HEK293 (cell line): ENCODE measurements at regions not wholly inside any gene's neighbourhood (a gene's known extent, or its start where the extent isn't known, plus 50 kb on each side); places are given as distances from the start of the nearest gene placed in this dataset.

Experiments used
- CTCF ChIA-PET: fragments of 350-600 bp; formaldehyde crosslinking; extraction: SDS; loops from one replicate; lab custom pipeline; 2021; ENCODE audit warnings: antibody characterized with exemption; lab: Yijun Ruan, JAX
- POLR2A ChIA-PET: fragments of 300-600 bp; formaldehyde crosslinking; extraction: SDS; loops from one replicate; lab custom pipeline; 2020; ENCODE audit warnings: antibody characterized with exemption, inconsistent platforms; lab: Yijun Ruan, JAX
- H3K27ac ChIP-seq: fragments of 200-500 bp; sonication (Bioruptor generic); 2 replicates; pipeline ENCODE4 v1.5.1; 2014; ENCODE audit warnings: low read depth, low read length, control low read depth, inconsistent platforms; ENCODE audit errors: extremely low read depth
- H3K36me3 ChIP-seq, 2 experiments: fragments of 200-500 bp in 1 of 2; sonication (Bioruptor generic) in 1 of 2; 1 replicate in 1 of 2; 2 replicates in 1 of 2; pipeline ENCODE4 v1.5.1; 2014 to 2017; ENCODE audit warnings: inconsistent platforms in 2 of 2, low read length in 2 of 2; ENCODE audit not compliant: control insufficient read depth in 2 of 2, insufficient read depth in 1 of 2
- H3K4me1 ChIP-seq: fragments of 200-500 bp; sonication (Bioruptor generic); 2 replicates; pipeline ENCODE4 v1.5.1; 2014; ENCODE audit warnings: mild to moderate bottlenecking, low read length, inconsistent platforms; ENCODE audit not compliant: control insufficient read depth, insufficient read depth
- H3K4me3 ChIP-seq: 2 replicates; pipeline ENCODE4 v1.5.1; 2011; ENCODE audit warnings: low read depth, mild to moderate bottlenecking, control low read depth, low read length, moderate library complexity
- H3K9me3 ChIP-seq: fragments of 200-500 bp; sonication (Bioruptor generic); 2 replicates; pipeline ENCODE4 v1.5.1; 2014; ENCODE audit warnings: low read depth, low read length, inconsistent platforms; ENCODE audit not compliant: control insufficient read depth, insufficient read depth
- PATZ1 ChIP-seq: fragments of 450-650 bp; formaldehyde crosslinking; IDR thresholded peaks from 2 replicates; pipeline ENCODE4 v1.5.1; 2016; ENCODE audit warnings: missing biosample characterization, missing genetic modification characterization
- PRDM10 ChIP-seq: fragments of 450-650 bp; formaldehyde crosslinking; IDR thresholded peaks from 2 replicates; pipeline ENCODE4 v1.5.1; 2016; ENCODE audit warnings: missing biosample characterization, missing genetic modification characterization
- TRIM28 ChIP-seq: IDR thresholded peaks from 2 replicates; pipeline ENCODE4 v1.6.1; 2011; ENCODE audit warnings: low read length, control low read depth, borderline replicate concordance
- ZBTB1 ChIP-seq: fragments of 450-650 bp; formaldehyde crosslinking; IDR thresholded peaks from 2 replicates; pipeline ENCODE4 v1.5.1; 2016; ENCODE audit warnings: missing biosample characterization, missing genetic modification characterization
- ZBTB7A ChIP-seq: fragments of 450-650 bp; formaldehyde crosslinking; IDR thresholded peaks from 2 replicates; pipeline ENCODE4 v1.5.1; 2016; ENCODE audit warnings: low read depth, missing biosample characterization, missing genetic modification characterization
- ZNF121 ChIP-seq: fragments of 450-650 bp; formaldehyde crosslinking; IDR thresholded peaks from 2 replicates; pipeline ENCODE4 v1.5.1; 2016; ENCODE audit warnings: missing biosample characterization, missing genetic modification characterization
- ZNF146 ChIP-seq: fragments of 450-650 bp; formaldehyde crosslinking; IDR thresholded peaks from 2 replicates; pipeline ENCODE4 v1.5.1; 2016; ENCODE audit warnings: missing biosample characterization, missing genetic modification characterization
- ZNF16 ChIP-seq: fragments of 450-650 bp; formaldehyde crosslinking; IDR thresholded peaks from 2 replicates; pipeline ENCODE4 v1.5.1; 2016; ENCODE audit warnings: low read depth, missing biosample characterization, missing genetic modification characterization
- ZNF311 ChIP-seq: fragments of 450-650 bp; formaldehyde crosslinking; IDR thresholded peaks from 2 replicates; pipeline ENCODE4 v1.5.1; 2017; ENCODE audit warnings: missing biosample characterization, missing genetic modification characterization, borderline replicate concordance
- ZNF398 ChIP-seq: fragments of 450-650 bp; formaldehyde crosslinking; IDR thresholded peaks from 2 replicates; pipeline ENCODE4 v1.5.1; 2017; ENCODE audit warnings: missing biosample characterization, missing genetic modification characterization
- ZNF548 ChIP-seq: fragments of 450-650 bp; formaldehyde crosslinking; IDR thresholded peaks from 2 replicates; pipeline ENCODE4 v1.5.1; 2016; ENCODE audit warnings: missing biosample characterization, missing genetic modification characterization
- ZNF600 ChIP-seq: fragments of 450-650 bp; formaldehyde crosslinking; IDR thresholded peaks from 2 replicates; pipeline ENCODE4 v1.5.1; 2016; ENCODE audit warnings: missing biosample characterization, missing genetic modification characterization
- ZNF621 ChIP-seq: fragments of 450-650 bp; formaldehyde crosslinking; IDR thresholded peaks from 2 replicates; pipeline ENCODE4 v1.5.1; 2017; ENCODE audit warnings: missing biosample characterization, missing genetic modification characterization
- ZNF623 ChIP-seq: fragments of 450-650 bp; formaldehyde crosslinking; IDR thresholded peaks from 2 replicates; pipeline ENCODE4 v1.5.1; 2016; ENCODE audit warnings: missing biosample characterization, missing genetic modification characterization
- ZNF624 ChIP-seq: fragments of 450-650 bp; formaldehyde crosslinking; IDR thresholded peaks from 2 replicates; pipeline ENCODE4 v1.5.1; 2017; ENCODE audit warnings: missing biosample characterization, missing genetic modification characterization
- ZNF660 ChIP-seq: fragments of 450-650 bp; IDR thresholded peaks from 2 replicates; pipeline ENCODE4 v1.5.1; 2018; ENCODE audit warnings: missing biosample characterization, mild to moderate bottlenecking, missing genetic modification characterization

GRCh38 chr12:105766029-105766428 is 372.7 kb downstream of the NUAK1 start (continued):
- TF ChIP-seq ZNF600, result no peak
- TF ChIP-seq ZNF311, result no peak
- TF ChIP-seq, all 188 proteins: peak for 0

- CTCF ChIA-PET, result no interaction called here
- H3K4me1 ChIP-seq, result no peaks in the 10 kb centered on the region
- TF ChIP-seq ZNF621 (tag by site-specific recombination), result no peak
- no peak for TF ChIP-seq ZNF398 (tag by site-specific recombination)
- no peak for TF ChIP-seq ZNF660 (tag by site-specific recombination)
- TF ChIP-seq ZNF600, result no peak
- TF ChIP-seq PRDM10 (tag by site-specific recombination), result no peak
- no peak for TF ChIP-seq ZNF146 (tag by site-specific recombination)
Measured at GRCh38 chr12:105769486-105769885, 369.3 kb downstream of the NUAK1 start.

GRCh38 chr12:105773471-105773870 is 365.3 kb downstream of the NUAK1 start:
- ChIA-PET CTCF (no interaction called here), POLR2A (no interaction called here)
- Histone ChIP-seq H3K36me3 (no peaks in the 10 kb centered on the region), H3K9me3 (no peaks in the 10 kb centered on the region), H3K4me3 (no peak overlapping the region), H3K4me1 (no peaks in the 10 kb centered on the region), H3K27ac (no peak overlapping the region)
- TF ChIP-seq ZNF121 (tag by site-specific recombination) (no peak), ZNF623 (no peak), ZNF16 (tag by site-specific recombination) (no peak), ZBTB7A (tag by site-specific recombination) (no peak), PATZ1 (no peak), TRIM28 (no peak), ZNF548 (tag by site-specific recombination) (no peak), ZNF624 (tag by site-specific recombination) (no peak), ZBTB1 (tag by site-specific recombination) (no peak)

More at GRCh38 chr12:105769486-105769885, 369.3 kb downstream of the NUAK1 start:
- Histone ChIP-seq H3K9me3 (no peaks in the 10 kb centered on the region), H3K27ac (no peak overlapping the region), H3K4me3 (no peak overlapping the region), H3K36me3 (no peaks in the 10 kb centered on the region)
- POLR2A ChIA-PET, result no interaction called here
